ENCODE measurements at regions not wholly inside any gene's neighbourhood (a gene's known extent, or its start where the extent isn't known, plus 50 kb on each side); places are given as distances from the start of the nearest gene placed in this dataset.

DNA sequence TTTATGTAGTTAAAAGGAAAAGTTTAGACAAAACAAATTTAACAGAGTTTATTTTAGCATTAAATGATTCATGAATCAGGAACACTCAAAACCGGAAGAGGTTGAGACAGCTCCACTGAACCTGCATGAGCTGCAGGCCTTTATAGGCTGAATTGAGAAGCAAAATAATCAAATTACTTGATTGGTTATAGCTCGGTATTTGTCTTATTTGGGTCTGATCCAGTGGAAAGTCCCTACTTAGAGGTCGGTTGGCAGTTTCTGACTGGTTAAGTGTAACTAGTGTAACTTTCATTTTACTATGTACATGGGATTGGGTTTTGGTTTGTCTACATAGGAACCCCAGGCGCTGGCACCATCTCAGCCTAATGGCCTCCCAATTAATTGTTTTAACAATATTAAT is 74.1 kb upstream of the PIK3R1 start:
- Histone ChIP-seq H3K4me1 (ENCODE audit: control insufficient read depth, insufficient read depth, low read length) (peaks cover 41% of the 10 kb centered on the region), H2AFZ (ENCODE audit: control insufficient read depth, low read depth, low read length) (peak overlapping the region; percentile 64), H3K79me2 (ENCODE audit: control insufficient read depth, insufficient read depth, low read length) (no peaks in the 10 kb centered on the region), H3K36me3 (ENCODE audit: control insufficient read depth in 2 of 2, insufficient read depth in 2 of 2, low read length in 1 of 2) (no peaks in the 10 kb centered on the region), H3K9me3 (replicated peaks; ENCODE audit: control insufficient read depth, insufficient read depth, low read length) (peaks cover 4% of the 10 kb centered on the region), H4K20me1 (ENCODE audit: control insufficient read depth, insufficient read depth) (no peaks in the 10 kb centered on the region), H3K9ac (ENCODE audit: control insufficient read depth, insufficient read depth, low read length) (peak overlapping the region; percentile 37; the same call in 1 of the 2 replicates), H3K27ac (ENCODE audit: control insufficient read depth, insufficient read depth) (peak overlapping the region; percentile 78), H3K27me3 (replicated peaks in 1 of 2; ENCODE audit: control insufficient read depth in 2 of 2, insufficient read depth in 2 of 2, low read length in 1 of 2) (no peaks in the 10 kb centered on the region), H3K4me2 (ENCODE audit: control insufficient read depth, insufficient read depth) (peak overlapping the region; percentile 52), H3K4me3 (no peak overlapping the region)
- RAD21 ChIA-PET (ENCODE audit: unreplicated experiment) = interaction anchor here (0.6 to 2.7 kb wide), 2 partner anchors 75 to 438 kb away, joined by 3 to 10 read pairs; partner anchors contain the start of gene PIK3R1
- SMC1A ChIA-PET (ENCODE audit: uncharacterized antibody, unreplicated experiment) = interaction anchor here (0.9 to 2.2 kb wide), 4 partner anchors 13 to 130 kb away, joined by 3 to 7 read pairs (median 4); no protein-coding TSS in a partner anchor
- intact Hi-C loops (cut with micrococcal nuclease; ENCODE audit: unreplicated experiment) = loop anchor here (2.0 to 5.0 kb wide), 3 partner anchors 71 to 131 kb away; no protein-coding TSS in a partner anchor
- no peak for FAIRE-seq
- CTCF ChIA-PET = interaction anchor here (1.0 to 1.4 kb wide), 2 partner anchors 72 to 111 kb away, joined by 3 to 4 read pairs; no protein-coding TSS in a partner anchor
- peak; percentile 83 for ATAC-seq
- BruUV-seq (replicated peaks) = no TSS peak
- in situ Hi-C loops (cut with MboI) = no loop called here
- TF ChIP-seq NBN (IDR thresholded peaks at IDR 0.05) = no peak
- TF ChIP-seq KDM1A (IDR thresholded peaks at IDR 0.05; ENCODE audit: borderline replicate concordance) = no peak
- peak; percentile 49 for TF ChIP-seq RUNX3 (IDR thresholded peaks at IDR 0.05; ENCODE audit: low read length)
- no peak for TF ChIP-seq KLF5 (IDR thresholded peaks at IDR 0.05; ENCODE audit: partially characterized antibody)
- TF ChIP-seq ZBED1 (IDR thresholded peaks at IDR 0.05; ENCODE audit: borderline replicate concordance) = no peak
- TF ChIP-seq BCL11A (IDR thresholded peaks at IDR 0.05; ENCODE audit: low read depth, low read length) = 0 out of 2 replicates have a peak, but pooled peaks have one; percentile 4
- TF ChIP-seq, protein P1, sequence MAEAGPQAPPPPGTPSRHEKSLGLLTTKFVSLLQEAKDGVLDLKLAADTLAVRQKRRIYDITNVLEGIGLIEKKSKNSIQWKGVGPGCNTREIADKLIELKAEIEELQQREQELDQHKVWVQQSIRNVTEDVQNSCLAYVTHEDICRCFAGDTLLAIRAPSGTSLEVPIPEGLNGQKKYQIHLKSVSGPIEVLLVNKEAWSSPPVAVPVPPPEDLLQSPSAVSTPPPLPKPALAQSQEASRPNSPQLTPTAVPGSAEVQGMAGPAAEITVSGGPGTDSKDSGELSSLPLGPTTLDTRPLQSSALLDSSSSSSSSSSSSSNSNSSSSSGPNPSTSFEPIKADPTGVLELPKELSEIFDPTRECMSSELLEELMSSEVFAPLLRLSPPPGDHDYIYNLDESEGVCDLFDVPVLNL (IDR thresholded peaks at IDR 0.05; ENCODE audit: low read depth, low read length) = no peak
- peak; percentile 53; the same call in 1 of the 2 replicates for TF ChIP-seq NFYB (IDR thresholded peaks at IDR 0.05; ENCODE audit: insufficient read depth, low read depth, low read length)
- TF ChIP-seq ZNF24 (IDR thresholded peaks at IDR 0.05) = no peak
- TF ChIP-seq, protein P2, sequence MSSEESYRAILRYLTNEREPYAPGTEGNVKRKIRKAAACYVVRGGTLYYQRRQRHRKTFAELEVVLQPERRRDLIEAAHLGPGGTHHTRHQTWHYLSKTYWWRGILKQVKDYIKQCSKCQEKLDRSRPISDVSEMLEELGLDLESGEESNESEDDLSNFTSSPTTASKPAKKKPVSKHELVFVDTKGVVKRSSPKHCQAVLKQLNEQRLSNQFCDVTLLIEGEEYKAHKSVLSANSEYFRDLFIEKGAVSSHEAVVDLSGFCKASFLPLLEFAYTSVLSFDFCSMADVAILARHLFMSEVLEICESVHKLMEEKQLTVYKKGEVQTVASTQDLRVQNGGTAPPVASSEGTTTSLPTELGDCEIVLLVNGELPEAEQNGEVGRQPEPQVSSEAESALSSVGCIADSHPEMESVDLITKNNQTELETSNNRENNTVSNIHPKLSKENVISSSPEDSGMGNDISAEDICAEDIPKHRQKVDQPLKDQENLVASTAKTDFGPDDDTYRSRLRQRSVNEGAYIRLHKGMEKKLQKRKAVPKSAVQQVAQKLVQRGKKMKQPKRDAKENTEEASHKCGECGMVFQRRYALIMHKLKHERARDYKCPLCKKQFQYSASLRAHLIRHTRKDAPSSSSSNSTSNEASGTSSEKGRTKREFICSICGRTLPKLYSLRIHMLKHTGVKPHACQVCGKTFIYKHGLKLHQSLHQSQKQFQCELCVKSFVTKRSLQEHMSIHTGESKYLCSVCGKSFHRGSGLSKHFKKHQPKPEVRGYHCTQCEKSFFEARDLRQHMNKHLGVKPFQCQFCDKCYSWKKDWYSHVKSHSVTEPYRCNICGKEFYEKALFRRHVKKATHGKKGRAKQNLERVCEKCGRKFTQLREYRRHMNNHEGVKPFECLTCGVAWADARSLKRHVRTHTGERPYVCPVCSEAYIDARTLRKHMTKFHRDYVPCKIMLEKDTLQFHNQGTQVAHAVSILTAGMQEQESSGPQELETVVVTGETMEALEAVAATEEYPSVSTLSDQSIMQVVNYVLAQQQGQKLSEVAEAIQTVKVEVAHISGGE (CRISPR knock-in tag; IDR thresholded peaks at IDR 0.05) = no peak
- TF ChIP-seq, protein P3, sequence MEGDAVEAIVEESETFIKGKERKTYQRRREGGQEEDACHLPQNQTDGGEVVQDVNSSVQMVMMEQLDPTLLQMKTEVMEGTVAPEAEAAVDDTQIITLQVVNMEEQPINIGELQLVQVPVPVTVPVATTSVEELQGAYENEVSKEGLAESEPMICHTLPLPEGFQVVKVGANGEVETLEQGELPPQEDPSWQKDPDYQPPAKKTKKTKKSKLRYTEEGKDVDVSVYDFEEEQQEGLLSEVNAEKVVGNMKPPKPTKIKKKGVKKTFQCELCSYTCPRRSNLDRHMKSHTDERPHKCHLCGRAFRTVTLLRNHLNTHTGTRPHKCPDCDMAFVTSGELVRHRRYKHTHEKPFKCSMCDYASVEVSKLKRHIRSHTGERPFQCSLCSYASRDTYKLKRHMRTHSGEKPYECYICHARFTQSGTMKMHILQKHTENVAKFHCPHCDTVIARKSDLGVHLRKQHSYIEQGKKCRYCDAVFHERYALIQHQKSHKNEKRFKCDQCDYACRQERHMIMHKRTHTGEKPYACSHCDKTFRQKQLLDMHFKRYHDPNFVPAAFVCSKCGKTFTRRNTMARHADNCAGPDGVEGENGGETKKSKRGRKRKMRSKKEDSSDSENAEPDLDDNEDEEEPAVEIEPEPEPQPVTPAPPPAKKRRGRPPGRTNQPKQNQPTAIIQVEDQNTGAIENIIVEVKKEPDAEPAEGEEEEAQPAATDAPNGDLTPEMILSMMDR (IDR thresholded peaks at IDR 0.05 in 2 of 3, conservative IDR thresholded peaks at IDR 0.05 in 1 of 3; ENCODE audit: control insufficient read depth in 2 of 3, extremely low read depth in 1 of 3, insufficient read depth in 1 of 3, low read depth in 3 of 3, low read length in 3 of 3) = no peak
- TF ChIP-seq MTA2 (IDR thresholded peaks at IDR 0.05; ENCODE audit: low read depth) = peak; percentile 15; the same call in 1 of the 2 replicates
- TF ChIP-seq YBX1 (IDR thresholded peaks at IDR 0.05) = no peak
- 0 out of 2 replicates have a peak, but pooled peaks have one; percentile 13 for TF ChIP-seq YY1 (IDR thresholded peaks at IDR 0.05; ENCODE audit: low read depth, low read length)
- TF ChIP-seq ASH2L (IDR thresholded peaks at IDR 0.05; ENCODE audit: borderline replicate concordance, low read depth) = no peak
- 0% methylated on average over 4 of the region's 4 CpGs for WGBS (ENCODE audit: insufficient coverage, insufficient replicate concordance, low lambda C conversion rate, missing lambda C conversion rate)
- peak; percentile 55 for DNase-seq (ENCODE audit: low read depth, low spot score)
- POLR2A ChIA-PET = interaction anchor here (0.6 to 1.4 kb wide), 4 partner anchors 70 to 192 kb away, joined by 3 to 5 read pairs (median 4); partner anchors contain the start of gene PIK3R1
